GM19467 (cell line): ENCODE measurements at regions not wholly inside any gene's neighbourhood (a gene's known extent, or its start where the extent isn't known, plus 50 kb on each side); places are given as distances from the start of the nearest gene placed in this dataset.
"Not testable (repeated sequence)": the region's sequence is repeated elsewhere in the genome, so short reads cannot be mapped to it uniquely, and the experiment has no call there.

Source experiments
- ATAC-seq: cut with Tn5 transposase; IDR thresholded peaks from one replicate; pipeline ENCODE4 v1.9.1; 2021; ENCODE audit warnings: mild to moderate bottlenecking, moderate library complexity; ENCODE audit not compliant: unreplicated experiment

GRCh38 chr7:52616552-52616951 lies 418.9 kb upstream of the POM121L12 start:
- no peak for ATAC-seq

GRCh38 chr7:52615021-52615695 lies 420.3 kb upstream of the POM121L12 start:
- no peak for ATAC-seq

GRCh38 chr7:52609511-52609910 lies 425.9 kb upstream of the POM121L12 start:
- no peak for ATAC-seq

- no peak for ATAC-seq
Measured at GRCh38 chr7:52592698-52593097, 442.7 kb upstream of the POM121L12 start.

GRCh38 chr7:52586704-52587103 lies 448.7 kb upstream of the POM121L12 start:
- no peak for ATAC-seq

- no peak for ATAC-seq
Measured at GRCh38 chr7:52584041-52584440, 451.4 kb upstream of the POM121L12 start.

- ATAC-seq, result not testable (repeated sequence)
Measured at GRCh38 chr7:52573141-52573540, 462.3 kb upstream of the POM121L12 start.

- no peak for ATAC-seq
Measured at GRCh38 chr7:52571026-52571425, 464.4 kb upstream of the POM121L12 start.

GRCh38 chr7:52569151-52569550 lies 466.3 kb upstream of the POM121L12 start:
- no peak for ATAC-seq

- no peak for ATAC-seq
Measured at GRCh38 chr7:52565974-52566373, 469.5 kb upstream of the POM121L12 start.

GRCh38 chr7:52555805-52556204 lies 479.6 kb upstream of the POM121L12 start:
- no peak for ATAC-seq

GRCh38 chr7:52547308-52547910 lies 488.0 kb upstream of the POM121L12 start:
- no peak for ATAC-seq

GRCh38 chr7:52541198-52541765 lies 494.2 kb upstream of the POM121L12 start:
- ATAC-seq, result not testable (repeated sequence)

- no peak for ATAC-seq
Measured at GRCh38 chr7:52540041-52540440, 495.4 kb upstream of the POM121L12 start.

GRCh38 chr7:52539414-52539813 lies 496.0 kb upstream of the POM121L12 start:
- no peak for ATAC-seq

- ATAC-seq, result no peak
Measured at GRCh38 chr7:52537051-52537450, 498.4 kb upstream of the POM121L12 start.

- ATAC-seq, result no peak
Measured at GRCh38 chr7:52525772-52526341, 509.6 kb upstream of the POM121L12 start.

GRCh38 chr7:52518869-52519268 lies 516.6 kb upstream of the POM121L12 start:
- ATAC-seq, result no peak

GRCh38 chr7:52512656-52513055 lies 522.8 kb upstream of the POM121L12 start:
- no peak for ATAC-seq

- ATAC-seq, result no peak
Measured at GRCh38 chr7:52507546-52508255, 527.7 kb upstream of the POM121L12 start.

- ATAC-seq, result no peak
Measured at GRCh38 chr7:52506325-52506724, 529.1 kb upstream of the POM121L12 start.
